T-helper 1 cell treated with Interleukin-12 subunit alpha and Interleukin-12 subunit beta and Interleukin-4 antibody, amounts not matched to agents 30 ng/mL and 1 ng/mL, for 36 hours (primary cell): ENCODE measurements at regions not wholly inside any gene's neighbourhood (a gene's known extent, or its start where the extent isn't known, plus 50 kb on each side); places are given as distances from the start of the nearest gene placed in this dataset.

Source experiments
- intact Hi-C: fragments of 100-400 bp; cut with micrococcal nuclease; formaldehyde crosslinking; loops from one replicate; pipeline ENCODE4 v1.15.1; 2024

DNA sequence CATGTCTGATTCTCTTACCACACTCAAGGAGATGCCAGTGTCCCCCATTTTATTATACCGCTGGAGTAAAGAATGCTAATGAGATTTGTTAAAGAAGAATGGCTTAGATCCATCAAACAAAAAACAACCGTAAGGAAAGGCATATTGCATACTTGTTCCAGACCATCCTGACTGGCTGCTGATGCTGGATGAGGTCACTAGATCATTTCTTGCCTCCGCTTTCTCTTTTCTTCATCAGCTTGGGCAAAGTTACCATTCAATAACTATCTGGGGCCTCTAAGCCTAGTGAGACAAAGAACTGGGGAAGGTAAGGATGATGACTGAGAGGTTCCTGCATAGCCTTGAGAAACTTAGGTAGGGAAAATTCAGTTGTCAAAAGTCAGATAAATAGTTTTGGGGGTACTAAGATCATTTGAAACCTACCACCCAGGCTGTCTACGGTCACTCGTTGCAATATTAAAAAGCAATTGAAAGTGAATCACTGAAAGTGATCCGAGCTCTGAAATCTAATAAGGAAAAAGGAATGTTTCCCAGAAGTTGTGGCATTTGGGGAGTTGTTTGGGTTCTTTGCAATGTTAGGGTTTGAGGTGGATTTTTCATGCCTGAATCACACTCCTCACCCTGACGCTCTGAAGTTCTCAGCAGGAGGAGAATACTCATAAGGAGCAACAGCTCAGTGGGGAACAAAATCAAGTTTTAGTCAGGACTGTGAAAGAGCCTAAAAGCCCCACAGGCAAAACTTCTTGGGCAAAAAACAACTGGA, 176.8 kb downstream of the HHIPL2 start:
- intact Hi-C loops, result no loop called here

- intact Hi-C loops, result no loop called here
These were observed 177.6 kb downstream of the HHIPL2 start for GRCh38 chr1:222370081-222370912.

DNA sequence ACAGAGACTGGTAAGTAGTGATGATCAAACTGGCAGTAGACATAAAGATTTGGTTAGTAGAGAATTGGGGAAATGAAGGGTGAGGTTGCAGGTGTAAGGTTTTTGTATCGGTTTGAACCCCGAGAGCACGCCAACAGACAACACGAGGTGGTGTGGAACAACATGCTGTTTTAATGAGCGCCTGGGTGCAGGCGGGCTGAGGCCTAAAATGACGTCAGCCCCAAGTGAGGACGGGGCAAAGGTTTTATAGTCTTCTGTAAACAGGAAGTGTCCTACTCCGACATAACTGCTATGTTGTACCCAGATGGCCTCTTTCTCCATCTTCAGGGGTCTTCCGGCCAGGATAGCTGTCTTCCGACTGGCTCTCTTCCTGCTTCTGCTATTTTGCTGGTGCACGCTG, 178.8 kb downstream of the HHIPL2 start:
- intact Hi-C loops, result no loop called here

GRCh38 chr1:222358100-222358499, 189.8 kb downstream of the HHIPL2 start:
- intact Hi-C loops, result no loop called here

- intact Hi-C loops, result no loop called here
These were observed 190.7 kb downstream of the HHIPL2 start for GRCh38 chr1:222357252-222357651.

DNA sequence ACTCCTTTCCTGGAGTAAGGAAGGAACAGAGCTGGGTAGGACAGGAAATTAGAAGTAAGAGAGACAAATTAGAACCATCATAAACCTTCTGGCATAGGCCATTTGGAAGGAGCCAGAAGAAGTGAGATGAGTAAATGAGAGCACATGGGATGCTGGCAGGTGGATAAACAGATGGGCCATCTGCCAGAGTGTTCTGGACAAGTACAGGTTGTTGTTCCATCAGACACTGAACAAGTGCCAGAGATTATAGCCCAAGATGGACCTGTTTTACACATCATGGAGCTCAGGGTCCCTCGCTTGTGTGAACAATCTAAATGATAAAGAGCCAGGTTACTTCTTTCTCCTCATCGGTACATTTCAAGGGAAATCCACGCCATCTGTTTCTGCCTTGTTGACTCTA, 200.3 kb downstream of the HHIPL2 start:
- intact Hi-C loops, result no loop called here

- intact Hi-C loops, result no loop called here
These were observed 200.9 kb downstream of the HHIPL2 start for GRCh38 chr1:222346955-222347354.

DNA sequence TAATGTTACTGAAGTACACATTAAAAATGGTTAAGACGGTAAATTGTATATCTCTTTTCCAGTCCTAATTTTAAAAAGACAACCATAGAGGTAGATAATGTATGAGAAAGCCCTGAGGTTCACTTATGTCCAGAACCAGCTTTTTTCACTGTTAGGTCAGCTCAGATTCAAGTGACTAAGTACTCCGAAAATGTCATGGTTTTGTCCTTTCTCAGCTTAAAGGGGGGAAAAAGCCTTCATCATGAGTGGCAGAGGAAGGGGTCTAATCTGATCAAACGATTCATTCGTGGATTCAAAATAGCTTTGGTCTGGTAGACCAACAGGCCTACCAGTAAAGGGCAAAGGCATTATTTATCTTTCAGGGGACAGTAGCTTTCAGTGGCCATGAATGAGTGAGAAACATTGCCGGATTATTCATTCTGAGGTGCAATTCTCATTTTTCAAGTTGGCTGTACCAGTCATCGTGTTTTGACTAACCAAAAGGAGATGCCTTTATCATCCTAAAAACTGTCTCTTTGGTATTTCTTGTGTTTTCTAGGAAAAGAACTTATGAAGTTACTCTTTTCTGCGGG, 208.4 kb downstream of the HHIPL2 start:
- intact Hi-C loops, result no loop called here

DNA sequence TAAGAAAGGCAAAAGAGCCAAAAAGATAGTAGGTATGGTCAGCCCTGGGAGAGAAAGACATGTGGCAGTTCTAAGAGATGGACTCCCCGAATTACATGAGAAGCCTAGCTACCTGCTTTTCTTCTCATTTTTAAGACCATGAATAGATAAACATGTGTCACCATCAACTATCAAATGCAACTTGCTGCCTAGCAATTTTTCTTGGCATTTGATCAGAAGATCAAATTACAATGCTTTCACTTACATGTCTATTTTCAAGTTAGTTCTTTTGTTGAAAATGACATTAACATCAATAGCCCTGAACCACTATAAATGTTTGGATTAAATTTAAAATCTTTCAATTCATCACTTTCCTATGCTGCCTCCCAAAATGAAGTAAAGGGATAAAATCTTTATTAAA, 212.3 kb downstream of the HHIPL2 start:
- intact Hi-C loops, result no loop called here

GRCh38 chr1:222334026-222334680, 213.8 kb downstream of the HHIPL2 start:
- intact Hi-C loops, result no loop called here

DNA sequence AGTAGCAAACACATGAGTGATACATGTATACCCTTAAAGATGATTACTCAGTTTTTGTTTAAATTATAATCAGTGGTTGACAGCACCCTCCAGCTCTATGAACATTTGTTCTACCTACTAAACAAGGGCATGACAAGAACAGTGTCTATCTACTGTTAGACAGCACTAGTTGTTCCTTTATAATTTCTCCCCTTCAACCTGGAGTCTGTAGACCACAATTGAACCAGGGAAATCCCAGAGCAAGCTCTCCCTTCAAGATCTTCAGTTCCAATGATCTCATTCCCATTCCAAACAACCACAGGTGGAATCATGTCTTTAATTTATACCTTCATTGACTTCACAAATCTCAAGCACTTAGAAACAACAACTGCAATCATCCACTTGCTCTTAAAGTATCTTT, 216.1 kb downstream of the HHIPL2 start:
- intact Hi-C loops, result no loop called here

DNA sequence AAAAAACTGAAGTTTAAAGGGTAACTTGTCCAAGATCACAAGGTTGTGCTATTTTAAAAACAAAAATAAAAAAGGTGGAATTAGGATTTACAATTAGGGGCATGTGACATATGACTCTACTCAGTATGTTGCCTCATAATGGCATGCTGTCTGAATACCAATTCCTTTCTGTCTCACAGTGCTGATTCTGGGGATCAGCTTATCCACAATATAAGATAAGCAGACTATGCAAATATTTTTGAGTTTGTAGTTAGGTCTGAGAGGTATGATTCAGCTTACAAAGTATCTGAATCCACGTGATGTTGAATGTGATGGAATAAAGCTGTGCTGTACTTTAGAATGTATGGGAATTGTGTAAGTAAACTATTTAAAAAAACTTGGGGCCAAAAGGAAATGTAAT, 216.6 kb downstream of the HHIPL2 start:
- intact Hi-C loops, result no loop called here

DNA sequence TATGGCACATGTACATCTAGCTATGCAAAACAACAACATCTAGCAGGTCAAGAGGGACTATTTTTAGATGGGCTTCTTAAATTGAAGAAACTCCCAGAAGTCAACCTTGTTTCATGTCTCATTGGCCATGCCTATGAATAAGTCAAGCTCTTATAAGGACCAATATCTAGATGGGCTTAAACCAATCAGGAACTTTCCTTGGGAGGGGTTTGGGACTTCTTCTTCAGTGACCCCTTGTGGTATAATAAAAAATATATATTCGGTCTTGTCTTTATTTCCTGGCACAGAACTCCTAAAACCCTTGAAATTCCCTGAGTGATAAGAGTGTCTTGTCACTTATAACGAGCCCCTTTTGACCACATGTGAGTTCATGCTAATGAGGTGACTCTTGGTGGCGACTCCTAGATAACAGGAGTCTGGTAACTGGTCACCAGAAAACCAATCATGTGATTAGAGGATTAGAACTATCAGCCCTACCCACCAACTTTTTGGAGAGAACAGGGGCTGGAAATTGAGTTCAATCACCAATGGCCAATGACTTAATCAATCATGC, 218.3 kb downstream of the HHIPL2 start:
- intact Hi-C loops, result no loop called here

- intact Hi-C loops, result no loop called here
These were observed 221.2 kb downstream of the HHIPL2 start for GRCh38 chr1:222326710-222327036.

- intact Hi-C loops, result no loop called here
These were observed 221.7 kb downstream of the HHIPL2 start for GRCh38 chr1:222326006-222326709.

DNA sequence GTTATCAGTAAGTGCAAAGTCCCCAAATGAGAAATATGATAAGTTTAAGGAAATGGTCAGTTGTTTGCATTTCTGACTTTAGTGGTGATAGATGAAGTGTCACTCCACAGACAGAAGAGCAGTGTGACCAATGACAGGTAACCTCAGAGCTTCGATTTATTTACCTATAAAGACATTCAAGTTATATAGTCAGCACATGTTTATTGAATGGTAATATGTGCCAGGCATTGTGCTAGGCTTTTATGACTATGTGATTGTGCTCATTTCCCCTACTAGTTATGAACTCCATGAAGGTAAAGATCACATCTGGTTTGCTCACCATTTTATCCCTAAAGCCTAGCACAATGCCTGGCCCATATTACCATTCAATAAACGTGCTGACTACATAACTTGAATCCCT, 222.4 kb downstream of the HHIPL2 start:
- intact Hi-C loops, result no loop called here

GRCh38 chr1:222314839-222315238, 233.1 kb downstream of the HHIPL2 start:
- intact Hi-C loops, result no loop called here

GRCh38 chr1:222310836-222311235, 237.1 kb downstream of the HHIPL2 start:
- intact Hi-C loops, result no loop called here

- intact Hi-C loops, result no loop called here
These were observed 240.3 kb downstream of the HHIPL2 start for GRCh38 chr1:222307621-222308020.

DNA sequence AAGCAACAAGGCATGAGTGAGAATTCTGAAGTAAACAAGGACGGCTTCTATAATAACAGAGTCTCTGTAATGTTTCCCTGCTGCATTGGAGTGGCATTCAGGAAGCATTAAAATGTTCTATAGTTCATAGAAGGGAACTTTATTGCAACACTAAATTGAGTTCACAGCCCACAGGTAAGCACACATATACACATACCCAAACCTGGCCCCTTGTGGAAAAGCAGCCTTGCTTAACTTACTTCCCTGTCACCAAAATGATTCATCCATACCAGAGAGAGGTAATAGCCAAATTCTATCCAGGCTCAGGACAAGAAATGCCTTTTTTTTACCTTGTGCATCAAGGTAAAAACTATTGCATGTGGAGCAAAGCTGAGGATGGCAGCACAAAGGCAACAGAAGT, 241.4 kb downstream of the HHIPL2 start:
- intact Hi-C loops, result no loop called here

GRCh38 chr1:222306011-222306410, 241.9 kb downstream of the HHIPL2 start:
- intact Hi-C loops, result no loop called here
